ENCODE measurements at regions not wholly inside any gene's neighbourhood (a gene's known extent, or its start where the extent isn't known, plus 50 kb on each side); places are given as distances from the start of the nearest gene placed in this dataset.

GRCh38 chr15:62658498-62658897 lies 384.0 kb upstream of the TPM1 start:
- Histone ChIP-seq H3K9me3 (ENCODE audit: low read length) (no peaks in the 10 kb centered on the region), H3K9me2 (ENCODE audit: insufficient read depth, low read length) (no peaks in the 10 kb centered on the region), H3K4me1 (ENCODE audit: insufficient read depth, low read length, poor library complexity, severe bottlenecking) (no peaks in the 10 kb centered on the region), H3K79me2 (ENCODE audit: insufficient read depth, low read depth, low read length) (no peaks in the 10 kb centered on the region), H3K27ac (ENCODE audit: low read depth, low read length, poor library complexity, severe bottlenecking) (no peak overlapping the region), H3K4me3 (ENCODE audit: low read depth, low read length, poor library complexity, severe bottlenecking) (no peak overlapping the region), H3K36me3 (ENCODE audit: insufficient read depth, low read length) (no peaks in the 10 kb centered on the region), H4K20me1 (ENCODE audit: insufficient read depth, low read length) (no peaks in the 10 kb centered on the region), H3K4me2 (ENCODE audit: low read length) (no peak overlapping the region), H2AFZ (ENCODE audit: low read length) (no peak overlapping the region)
- ChIA-PET CTCF (ENCODE audit: unreplicated experiment) (no interaction called here), POLR2A (no interaction called here)
- DNase-seq (ENCODE audit: low spot score): no peak
- TF ChIP-seq CTCF (conservative IDR thresholded peaks at IDR 0.05; ENCODE audit: low read length): no peak
- TF ChIP-seq EZH2phosphoT487 (IDR thresholded peaks at IDR 0.05; ENCODE audit: borderline replicate concordance, low read depth, low read length): no peak
- BruUV-seq (replicated peaks): no TSS peak
- intact Hi-C loops (cut with micrococcal nuclease; ENCODE audit: unreplicated experiment): no loop called here

DNA sequence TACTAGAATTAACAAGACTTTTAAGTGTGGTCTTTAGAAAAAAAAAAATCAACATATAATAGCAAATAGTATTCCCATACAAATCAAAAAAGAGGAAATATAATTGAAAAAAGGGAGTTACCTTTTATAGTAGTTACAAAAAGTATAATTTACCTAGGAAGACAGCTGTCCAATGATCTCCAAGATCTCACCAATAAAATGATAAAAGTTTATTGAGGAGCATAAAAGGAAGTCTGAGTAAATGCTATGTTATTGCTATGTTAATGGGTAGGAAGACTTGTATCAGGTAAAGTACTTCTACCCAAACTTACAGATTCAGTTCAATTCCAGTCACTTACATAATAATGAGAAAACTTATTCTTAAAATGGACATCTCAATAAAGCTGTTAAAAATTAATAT lies 379.0 kb upstream of the TPM1 start:
- no peak for DNase-seq (ENCODE audit: low spot score)
- no TSS peak for BruUV-seq (replicated peaks)
- Histone ChIP-seq H3K79me2 (ENCODE audit: insufficient read depth, low read depth, low read length) (no peaks in the 10 kb centered on the region), H3K4me1 (ENCODE audit: insufficient read depth, low read length, poor library complexity, severe bottlenecking) (no peaks in the 10 kb centered on the region), H2AFZ (ENCODE audit: low read length) (no peak overlapping the region), H4K20me1 (ENCODE audit: insufficient read depth, low read length) (no peaks in the 10 kb centered on the region), H3K4me3 (ENCODE audit: low read depth, low read length, poor library complexity, severe bottlenecking) (no peak overlapping the region), H3K27ac (ENCODE audit: low read depth, low read length, poor library complexity, severe bottlenecking) (no peak overlapping the region), H3K9me2 (ENCODE audit: insufficient read depth, low read length) (no peaks in the 10 kb centered on the region), H3K9me3 (ENCODE audit: low read length) (no peaks in the 10 kb centered on the region), H3K36me3 (ENCODE audit: insufficient read depth, low read length) (no peaks in the 10 kb centered on the region), H3K4me2 (ENCODE audit: low read length) (no peak overlapping the region)
- no peak for TF ChIP-seq CTCF (conservative IDR thresholded peaks at IDR 0.05; ENCODE audit: low read length)
- no peak for TF ChIP-seq EZH2phosphoT487 (IDR thresholded peaks at IDR 0.05; ENCODE audit: borderline replicate concordance, low read depth, low read length)
- CTCF ChIA-PET (ENCODE audit: unreplicated experiment): no interaction called here
- intact Hi-C loops (cut with micrococcal nuclease; ENCODE audit: unreplicated experiment): no loop called here
- POLR2A ChIA-PET: no interaction called here

- Histone ChIP-seq H3K36me3 (ENCODE audit: insufficient read depth, low read length) (no peaks in the 10 kb centered on the region), H3K9me3 (ENCODE audit: low read length) (no peaks in the 10 kb centered on the region), H3K9me2 (ENCODE audit: insufficient read depth, low read length) (no peaks in the 10 kb centered on the region), H3K27ac (ENCODE audit: low read depth, low read length, poor library complexity, severe bottlenecking) (no peak overlapping the region), H3K4me3 (ENCODE audit: low read depth, low read length, poor library complexity, severe bottlenecking) (no peak overlapping the region), H3K79me2 (ENCODE audit: insufficient read depth, low read depth, low read length) (no peaks in the 10 kb centered on the region), H3K4me1 (ENCODE audit: insufficient read depth, low read length, poor library complexity, severe bottlenecking) (no peaks in the 10 kb centered on the region), H2AFZ (ENCODE audit: low read length) (no peak overlapping the region), H3K4me2 (ENCODE audit: low read length) (no peak overlapping the region), H4K20me1 (ENCODE audit: insufficient read depth, low read length) (no peaks in the 10 kb centered on the region)
- BruUV-seq (replicated peaks): no TSS peak
- intact Hi-C loops (cut with micrococcal nuclease; ENCODE audit: unreplicated experiment): no loop called here
- TF ChIP-seq CTCF (conservative IDR thresholded peaks at IDR 0.05; ENCODE audit: low read length) (no peak), EZH2phosphoT487 (IDR thresholded peaks at IDR 0.05; ENCODE audit: borderline replicate concordance, low read depth, low read length) (no peak)
- CTCF ChIA-PET (ENCODE audit: unreplicated experiment): no interaction called here
- no peak for DNase-seq (ENCODE audit: low spot score)
- POLR2A ChIA-PET: no interaction called here
These were observed 377.1 kb upstream of the TPM1 start for GRCh38 chr15:62665449-62665848.
